ENCODE measurements at regions not wholly inside any gene's neighbourhood (a gene's known extent, or its start where the extent isn't known, plus 50 kb on each side); places are given as distances from the start of the nearest gene placed in this dataset.

DNA sequence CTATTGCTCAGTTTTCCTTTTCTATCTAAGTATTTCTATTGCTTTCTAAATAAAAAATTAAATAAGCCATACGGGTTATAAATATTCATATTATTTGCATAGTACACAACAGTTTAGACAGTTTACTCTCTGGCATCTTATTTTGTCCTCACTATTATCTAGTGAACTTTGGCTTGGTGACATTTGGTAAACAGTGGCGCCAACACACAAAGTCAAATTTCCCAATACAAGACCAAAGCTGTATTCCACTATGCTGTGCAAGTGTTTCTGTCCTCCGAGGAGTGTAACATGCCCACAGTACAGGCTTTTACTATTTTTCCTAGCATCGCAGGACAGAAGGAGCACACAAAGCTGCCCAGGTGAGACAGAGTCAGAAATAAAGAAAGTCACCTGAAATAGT lies 61.7 kb upstream of the TP63 start:
- TF ChIP-seq, protein P1, sequence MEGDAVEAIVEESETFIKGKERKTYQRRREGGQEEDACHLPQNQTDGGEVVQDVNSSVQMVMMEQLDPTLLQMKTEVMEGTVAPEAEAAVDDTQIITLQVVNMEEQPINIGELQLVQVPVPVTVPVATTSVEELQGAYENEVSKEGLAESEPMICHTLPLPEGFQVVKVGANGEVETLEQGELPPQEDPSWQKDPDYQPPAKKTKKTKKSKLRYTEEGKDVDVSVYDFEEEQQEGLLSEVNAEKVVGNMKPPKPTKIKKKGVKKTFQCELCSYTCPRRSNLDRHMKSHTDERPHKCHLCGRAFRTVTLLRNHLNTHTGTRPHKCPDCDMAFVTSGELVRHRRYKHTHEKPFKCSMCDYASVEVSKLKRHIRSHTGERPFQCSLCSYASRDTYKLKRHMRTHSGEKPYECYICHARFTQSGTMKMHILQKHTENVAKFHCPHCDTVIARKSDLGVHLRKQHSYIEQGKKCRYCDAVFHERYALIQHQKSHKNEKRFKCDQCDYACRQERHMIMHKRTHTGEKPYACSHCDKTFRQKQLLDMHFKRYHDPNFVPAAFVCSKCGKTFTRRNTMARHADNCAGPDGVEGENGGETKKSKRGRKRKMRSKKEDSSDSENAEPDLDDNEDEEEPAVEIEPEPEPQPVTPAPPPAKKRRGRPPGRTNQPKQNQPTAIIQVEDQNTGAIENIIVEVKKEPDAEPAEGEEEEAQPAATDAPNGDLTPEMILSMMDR (IDR thresholded peaks at IDR 0.05; ENCODE audit: poor library complexity, severe bottlenecking) = no peak
- TF ChIP-seq POLR2AphosphoS5 (IDR thresholded peaks at IDR 0.05) (no peak), TAF1 (IDR thresholded peaks at IDR 0.05; ENCODE audit: low read depth) (no peak)
